ENCODE measurements at regions not wholly inside any gene's neighbourhood (a gene's known extent, or its start where the extent isn't known, plus 50 kb on each side); places are given as distances from the start of the nearest gene placed in this dataset.

DNA sequence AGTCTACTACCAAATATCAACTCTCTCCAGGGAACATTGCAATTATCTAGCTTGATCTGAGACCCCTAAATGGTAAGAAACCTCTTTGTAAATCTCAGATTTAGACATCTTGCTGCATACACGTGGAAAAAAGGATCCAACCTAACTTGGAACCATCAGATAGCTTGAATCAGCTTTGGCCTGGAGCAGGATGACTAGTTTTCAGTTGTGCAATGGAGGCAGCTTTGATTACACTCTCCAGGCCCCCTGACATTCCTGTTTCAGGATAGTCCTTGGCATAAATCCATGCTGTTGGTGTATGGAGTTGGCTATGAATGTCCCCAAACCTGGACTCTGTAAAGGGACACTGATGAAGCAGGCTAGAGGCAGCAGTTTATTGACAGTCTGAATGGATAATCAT lies 1061.9 kb upstream of the TENM3 start:
- TF ChIP-seq POLR2A (IDR thresholded peaks at IDR 0.05; ENCODE audit: low read length) (no peak), GATA1 (IDR thresholded peaks at IDR 0.05; ENCODE audit: low read depth, low read length) (no peak)

Measured in erythroblast (primary cell).